Effector memory CD8-positive, alpha-beta T cell (primary cell): ENCODE measurements at regions not wholly inside any gene's neighbourhood (a gene's known extent, or its start where the extent isn't known, plus 50 kb on each side); places are given as distances from the start of the nearest gene placed in this dataset.

Experiments used
- ATAC-seq: fragments of 150-1000 bp; cut with Tn5 transposase; replicated peaks from 2 replicates; pipeline ENCODE4 v1.10.0; 2021; ENCODE audit warnings: mild to moderate bottlenecking, moderate library complexity
- DNase-seq, 3 experiments: peaks; one replicate each; pipeline ENCODE4 v3.0.0; 2021
- H3K27ac Mint-ChIP-seq, 2 donors: one replicate each; pipeline ENCODE4 v1.8.0; 2022; ENCODE audit warnings: mild to moderate bottlenecking in 2 of 2, mixed read lengths in 2 of 2, moderate library complexity in 2 of 2
- H3K27me3 Mint-ChIP-seq, 2 donors: one replicate each; pipeline ENCODE4 v1.8.0; 2022; ENCODE audit warnings: mixed read lengths in 2 of 2
- H3K36me3 Mint-ChIP-seq: one replicate; pipeline ENCODE4 v1.8.0; 2022; ENCODE audit warnings: mild to moderate bottlenecking, moderate library complexity, mixed read lengths; ENCODE audit not compliant: insufficient read depth
- H3K4me1 Mint-ChIP-seq, 2 donors: one replicate each; pipeline ENCODE4 v1.8.0; 2022; ENCODE audit warnings: low read depth in 2 of 2, mixed read lengths in 2 of 2
- H3K4me3 Mint-ChIP-seq, 2 donors: one replicate each; pipeline ENCODE4 v1.8.0; 2022; ENCODE audit warnings: mild to moderate bottlenecking in 2 of 2, mixed read lengths in 2 of 2, moderate library complexity in 2 of 2
- H3K9me3 Mint-ChIP-seq, 2 donors: one replicate each; pipeline ENCODE4 v1.8.0; 2022; ENCODE audit warnings: mixed read lengths in 2 of 2

DNA sequence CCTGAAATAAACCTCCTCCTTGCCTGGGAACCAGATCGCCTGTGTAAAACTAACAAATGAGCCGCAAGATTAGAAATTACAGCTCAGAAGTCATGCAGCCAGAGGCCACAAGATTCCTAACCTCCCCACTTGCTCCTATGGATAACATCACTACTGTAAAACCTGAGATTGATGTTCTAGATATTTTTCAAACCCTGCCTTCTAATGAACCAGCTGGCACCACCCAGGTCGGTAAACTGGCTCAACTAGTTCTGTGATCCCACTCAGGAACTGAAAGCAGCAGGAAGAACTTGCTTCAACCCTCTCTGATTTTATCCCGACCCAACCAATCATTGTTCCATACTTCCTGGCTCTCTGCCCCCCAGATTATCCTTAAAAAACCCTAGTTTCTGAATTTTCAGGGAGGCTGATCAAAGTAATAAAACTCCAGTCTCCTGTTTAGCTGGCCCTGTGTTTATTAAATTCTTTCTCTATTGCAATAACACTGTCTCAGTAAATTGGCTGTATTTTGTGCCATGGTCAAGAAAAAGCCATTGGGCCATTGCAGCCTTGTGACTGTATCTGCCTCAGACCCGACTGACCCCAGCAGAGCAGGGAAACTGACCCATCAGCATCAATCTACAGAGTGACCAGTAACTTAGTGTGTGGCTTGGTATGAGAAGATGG lies 98.9 kb downstream of the RPLP1 start:
- Mint-ChIP-seq H3K27me3 (peaks cover 24 to 30% of the 10 kb centered on the region in 2 donors), H3K4me1 (peaks cover 0 to 1% of the 10 kb centered on the region in 2 donors), H3K9me3 (peaks cover 12 to 16% of the 10 kb centered on the region in 2 donors), H3K4me3 (no peak overlapping the region), H3K36me3 (no peaks in the 10 kb centered on the region), H3K27ac (no peak overlapping the region)
- ATAC-seq (no peak), DNase-seq (no peak)

DNA sequence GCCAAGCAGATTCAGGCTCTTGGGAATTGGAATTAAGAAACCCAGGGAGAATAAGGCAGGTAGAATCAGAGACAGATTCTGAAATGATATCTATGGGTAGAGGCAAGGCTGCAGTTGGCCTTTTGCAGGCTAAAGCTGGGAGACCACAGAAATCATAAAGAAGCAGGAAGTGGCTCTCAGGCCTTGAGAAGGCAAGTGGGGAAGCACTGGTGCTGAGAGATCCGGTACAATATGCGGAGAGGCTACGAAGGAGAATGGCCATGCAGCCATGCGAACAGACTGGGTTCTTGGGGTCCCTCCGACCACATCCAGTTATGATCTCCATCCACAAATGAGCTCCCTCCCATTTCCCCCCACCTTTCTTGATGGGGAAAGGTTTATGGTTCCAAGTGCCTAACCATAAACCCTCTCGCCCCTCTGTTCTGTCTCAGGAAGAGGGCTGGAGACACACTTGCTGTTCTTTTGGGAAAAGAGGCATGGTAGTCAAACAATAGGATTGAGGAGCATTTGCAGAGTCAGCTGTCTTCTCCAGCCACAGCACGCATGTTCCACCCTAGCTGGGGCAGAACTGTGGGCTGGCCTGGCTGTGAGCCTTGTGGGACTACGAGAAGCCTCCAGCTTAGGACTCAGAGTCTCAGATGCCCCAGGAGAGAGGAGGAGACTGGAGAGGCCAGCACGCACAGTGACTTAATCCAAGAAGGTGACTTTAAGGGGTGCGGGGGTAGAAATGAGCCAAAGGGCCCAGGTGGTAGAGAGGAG lies 99.6 kb downstream of the RPLP1 start:
- no peak for ATAC-seq
- H3K4me1 Mint-ChIP-seq = peaks cover 0 to 1% of the 10 kb centered on the region in 2 donors
- peaks cover 24 to 30% of the 10 kb centered on the region in 2 donors for H3K27me3 Mint-ChIP-seq
- peaks cover 4% of the 10 kb centered on the region for H3K36me3 Mint-ChIP-seq
- H3K27ac Mint-ChIP-seq = no peak overlapping the region
- no peak overlapping the region for H3K4me3 Mint-ChIP-seq
- DNase-seq = no peak
- peaks cover 12 to 16% of the 10 kb centered on the region in 2 donors for H3K9me3 Mint-ChIP-seq

DNA sequence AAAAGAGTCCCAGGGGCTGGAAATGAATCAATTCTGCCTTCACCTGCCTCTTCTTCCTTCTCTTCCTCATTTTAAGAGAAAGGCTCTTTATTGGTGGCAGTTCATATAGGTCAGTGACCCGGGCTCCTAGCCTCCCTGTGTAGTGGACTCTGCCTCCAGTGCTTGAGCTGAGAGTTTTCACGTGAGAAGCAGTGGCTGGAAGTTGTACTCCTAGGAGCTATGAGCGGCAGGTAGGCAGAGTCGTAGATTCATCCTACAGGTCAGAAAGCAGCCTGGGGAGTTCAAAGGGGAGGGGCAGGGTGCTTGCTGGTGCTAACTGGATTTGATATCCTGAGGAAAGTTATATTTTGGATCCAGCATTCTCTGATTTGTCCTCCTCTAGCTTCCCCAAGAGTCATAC lies 101.1 kb downstream of the RPLP1 start:
- H3K9me3 Mint-ChIP-seq = peaks cover 12 to 16% of the 10 kb centered on the region in 2 donors
- ATAC-seq (no peak), DNase-seq (no peak)
- peaks cover 0 to 1% of the 10 kb centered on the region in 2 donors for H3K4me1 Mint-ChIP-seq
- H3K27ac Mint-ChIP-seq = no peak overlapping the region
- no peak overlapping the region for H3K4me3 Mint-ChIP-seq
- peaks cover 18% of the 10 kb centered on the region in 2 donors for H3K27me3 Mint-ChIP-seq
- H3K36me3 Mint-ChIP-seq = peaks cover 4% of the 10 kb centered on the region

DNA sequence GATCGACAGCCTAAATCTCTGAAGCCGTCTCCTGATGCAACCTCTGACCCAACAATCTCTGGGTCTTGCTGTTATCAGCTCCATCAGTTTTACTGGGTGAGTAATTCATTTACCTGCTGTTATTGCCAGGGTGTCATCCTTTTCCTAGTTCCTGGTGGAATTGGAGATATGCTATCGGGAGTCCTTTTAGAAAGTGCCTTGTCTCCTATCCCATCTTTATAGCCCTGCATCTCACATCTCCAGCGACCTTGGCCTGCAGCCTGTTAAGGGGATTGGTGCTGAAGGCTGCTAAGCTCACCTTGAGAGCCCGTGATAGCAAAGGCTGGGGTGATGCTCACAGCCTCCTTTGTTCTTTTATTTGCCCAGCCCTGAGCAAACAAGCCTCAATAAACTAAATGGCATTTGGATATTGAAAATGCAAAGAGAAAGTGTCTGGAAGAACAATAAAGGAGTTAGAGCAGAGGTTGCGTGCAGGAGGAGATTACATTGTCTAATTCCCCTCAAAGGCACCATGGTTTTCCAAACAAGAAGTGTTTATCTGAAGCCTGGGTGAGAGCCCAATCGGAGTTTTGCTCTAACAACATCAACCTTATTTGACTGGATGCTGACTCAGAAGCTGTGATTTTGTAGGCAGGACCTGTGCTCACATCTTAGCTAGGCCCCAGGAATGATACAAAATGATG lies 101.8 kb downstream of the RPLP1 start:
- peaks cover 4% of the 10 kb centered on the region for H3K36me3 Mint-ChIP-seq
- ATAC-seq (no peak), DNase-seq (no peak)
- H3K9me3 Mint-ChIP-seq = peaks cover 12 to 16% of the 10 kb centered on the region in 2 donors
- H3K4me3 Mint-ChIP-seq = no peak overlapping the region
- H3K27ac Mint-ChIP-seq = no peak overlapping the region
- H3K27me3 Mint-ChIP-seq = peaks cover 11 to 12% of the 10 kb centered on the region in 2 donors
- peaks cover 0 to 1% of the 10 kb centered on the region in 2 donors for H3K4me1 Mint-ChIP-seq

DNA sequence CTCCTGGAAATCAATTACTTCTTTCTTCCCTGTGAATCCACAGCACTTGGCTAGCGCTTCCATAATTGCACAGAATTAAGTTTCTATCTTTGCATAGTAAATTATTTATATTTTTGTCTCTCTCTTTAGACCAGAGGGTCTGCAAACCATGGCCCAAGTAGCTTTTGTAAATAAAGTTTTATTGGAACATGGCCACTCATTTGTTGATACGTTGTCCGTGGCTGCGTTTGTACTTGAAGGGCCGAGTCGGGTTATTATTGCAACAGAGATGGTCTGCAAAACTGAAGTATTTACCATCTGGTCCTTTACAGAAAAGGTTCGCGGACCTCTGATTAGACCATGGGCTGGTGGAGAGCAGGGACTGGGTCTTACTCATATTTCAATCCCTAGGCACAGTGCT lies 102.5 kb downstream of the RPLP1 start:
- no peak overlapping the region for H3K27ac Mint-ChIP-seq
- H3K27me3 Mint-ChIP-seq = peaks cover 5 to 7% of the 10 kb centered on the region in 2 donors
- H3K9me3 Mint-ChIP-seq = peaks cover 12 to 16% of the 10 kb centered on the region in 2 donors
- peaks cover 0 to 1% of the 10 kb centered on the region in 2 donors for H3K4me1 Mint-ChIP-seq
- H3K4me3 Mint-ChIP-seq = no peak overlapping the region
- H3K36me3 Mint-ChIP-seq = peaks cover 4% of the 10 kb centered on the region
- DNase-seq (no peak), ATAC-seq (no peak)

DNA sequence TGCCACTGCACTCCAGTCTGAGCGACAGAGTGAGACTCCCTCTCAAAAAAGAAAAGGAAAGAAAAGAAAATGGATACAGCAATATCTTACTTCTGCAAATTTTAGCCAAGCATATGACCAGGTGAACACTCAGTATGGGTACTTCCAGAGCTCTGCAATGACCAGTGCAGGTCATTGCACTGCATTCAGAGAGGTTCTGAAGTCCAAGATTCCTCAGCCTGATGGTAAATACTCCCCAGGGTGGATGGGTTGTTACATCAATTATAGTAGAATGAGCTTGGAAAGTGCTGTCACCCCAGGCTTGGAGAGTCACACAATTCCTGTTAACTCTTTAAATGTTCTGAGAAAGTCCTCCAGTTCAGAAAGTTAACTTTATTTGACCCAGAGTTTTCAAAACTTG lies 103.7 kb downstream of the RPLP1 start:
- Mint-ChIP-seq H3K4me3 (no peak overlapping the region), H3K9me3 (peaks cover 10 to 13% of the 10 kb centered on the region in 2 donors), H3K4me1 (no peaks in the 10 kb centered on the region), H3K27me3 (peaks cover 0 to 9% of the 10 kb centered on the region in 2 donors), H3K27ac (no peak overlapping the region), H3K36me3 (peaks cover 4% of the 10 kb centered on the region)
- no peak for ATAC-seq
- DNase-seq = no peak

DNA sequence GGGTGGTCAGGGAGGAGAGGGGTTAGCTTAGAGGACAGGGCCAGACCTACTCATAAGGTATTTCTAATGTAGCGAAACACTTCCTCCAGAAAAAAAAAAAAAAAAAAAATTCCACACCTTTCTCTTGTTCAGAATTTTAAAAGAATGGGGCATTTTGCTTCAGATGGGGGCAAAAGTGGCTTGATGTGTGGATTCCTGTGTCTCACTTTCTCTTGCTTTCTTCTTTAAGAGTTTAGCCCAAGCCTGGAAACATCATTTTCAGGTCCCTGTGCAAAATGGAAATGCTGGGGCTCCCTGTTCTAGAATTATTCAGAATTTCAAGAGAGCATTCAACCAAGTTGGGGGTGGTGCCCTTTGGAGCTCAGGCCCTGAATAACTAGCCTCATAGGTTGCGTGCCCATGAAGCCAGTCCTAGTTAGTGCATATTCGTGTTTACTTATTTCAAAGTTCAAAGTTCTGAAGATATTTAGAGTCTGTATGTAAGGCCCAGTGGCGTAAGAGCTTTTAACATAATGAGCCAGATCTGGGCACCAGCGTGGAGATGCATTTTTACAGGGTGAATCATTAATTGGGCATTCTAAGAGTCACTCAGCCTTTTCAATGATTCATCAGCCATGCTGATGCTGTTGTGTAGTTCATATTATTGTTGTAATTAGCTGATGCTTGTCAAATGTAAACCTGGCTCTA lies 104.5 kb downstream of the RPLP1 start:
- DNase-seq (no peak), ATAC-seq (no peak)
- Mint-ChIP-seq H3K36me3 (peaks cover 4% of the 10 kb centered on the region), H3K4me3 (no peak overlapping the region), H3K9me3 (peaks cover 4 to 5% of the 10 kb centered on the region in 2 donors), H3K4me1 (no peaks in the 10 kb centered on the region), H3K27me3 (peaks cover 7 to 14% of the 10 kb centered on the region in 2 donors), H3K27ac (no peak overlapping the region)

DNA sequence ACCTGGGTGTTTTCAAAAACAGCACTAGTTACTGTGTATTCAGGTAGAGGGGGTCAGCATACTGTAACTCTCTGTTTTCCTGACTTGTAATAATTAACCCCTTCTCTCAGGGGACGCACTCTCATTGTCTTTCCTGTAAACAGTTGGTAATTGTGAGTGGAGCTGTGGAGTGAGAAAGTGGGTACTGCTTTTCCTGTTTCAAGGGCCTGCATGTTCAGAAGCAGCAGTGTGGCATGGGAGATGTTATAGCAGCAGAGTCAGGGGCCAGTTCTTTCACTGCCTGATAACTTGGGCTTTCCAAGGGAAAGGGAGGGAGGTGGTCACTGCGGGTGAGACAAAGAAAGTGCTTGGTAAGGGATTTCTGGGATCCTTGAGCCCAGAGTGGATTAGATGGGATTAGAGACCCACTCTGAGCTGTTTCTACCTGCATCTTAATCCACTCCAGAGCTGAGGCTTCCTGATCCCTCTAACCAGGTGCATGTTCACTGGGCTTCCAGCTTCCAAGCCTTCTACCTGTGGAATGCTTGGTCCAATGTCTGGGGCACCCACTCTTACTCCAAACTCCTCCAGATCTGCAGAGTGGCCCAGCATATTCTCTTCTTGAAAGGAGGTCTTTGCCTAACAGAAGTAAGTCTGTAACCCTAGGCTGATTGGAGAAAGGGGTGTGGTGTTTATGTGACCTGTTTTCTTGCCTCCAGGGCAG lies 105.2 kb downstream of the RPLP1 start:
- Mint-ChIP-seq H3K4me1 (no peaks in the 10 kb centered on the region), H3K27ac (no peak overlapping the region), H3K27me3 (peaks cover 7 to 18% of the 10 kb centered on the region in 2 donors), H3K4me3 (no peak overlapping the region), H3K9me3 (no peaks in the 10 kb centered on the region), H3K36me3 (peaks cover 4% of the 10 kb centered on the region)
- DNase-seq (no peak), ATAC-seq (no peak)

DNA sequence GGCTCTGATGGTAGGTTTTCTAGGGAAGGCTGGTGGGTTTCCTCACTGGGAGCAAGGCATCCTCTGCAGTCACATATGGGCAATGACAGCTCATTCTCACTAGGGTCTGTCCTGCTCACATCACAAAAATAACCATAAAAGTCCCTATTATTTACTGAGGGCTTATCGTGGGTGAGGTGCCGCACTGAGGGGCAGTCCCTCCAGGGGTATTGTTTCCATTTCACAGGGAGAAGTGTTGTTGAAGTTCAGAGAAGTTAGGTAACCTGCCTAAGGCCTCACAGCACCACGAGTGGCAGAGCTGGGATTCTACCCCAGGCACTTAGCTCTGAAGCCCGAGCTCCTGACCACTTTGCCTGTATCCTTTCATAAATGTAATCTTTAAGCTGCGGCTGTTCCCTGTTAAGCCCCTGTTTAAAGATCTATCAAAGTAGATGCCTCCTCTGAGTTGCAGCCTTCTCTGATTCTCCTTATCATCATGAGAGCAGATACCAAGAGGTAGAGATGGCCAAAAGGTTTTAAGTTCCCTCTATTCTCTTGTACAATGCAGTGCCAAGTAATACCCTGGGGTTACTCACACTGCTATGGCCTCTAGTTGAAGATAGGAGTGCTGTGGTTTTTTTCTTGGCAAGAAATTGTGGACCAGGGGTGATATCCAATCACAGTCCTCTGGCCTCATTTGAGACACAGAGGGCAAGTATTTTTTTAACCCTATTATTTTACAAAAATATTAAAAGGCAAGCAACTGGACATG lies 107.0 kb downstream of the RPLP1 start:
- ATAC-seq (no peak), DNase-seq (no peak)
- Mint-ChIP-seq H3K4me1 (no peaks in the 10 kb centered on the region), H3K9me3 (no peaks in the 10 kb centered on the region), H3K36me3 (peaks cover 4% of the 10 kb centered on the region), H3K27me3 (peaks cover 12 to 27% of the 10 kb centered on the region in 2 donors), H3K27ac (no peak overlapping the region), H3K4me3 (no peak overlapping the region)

DNA sequence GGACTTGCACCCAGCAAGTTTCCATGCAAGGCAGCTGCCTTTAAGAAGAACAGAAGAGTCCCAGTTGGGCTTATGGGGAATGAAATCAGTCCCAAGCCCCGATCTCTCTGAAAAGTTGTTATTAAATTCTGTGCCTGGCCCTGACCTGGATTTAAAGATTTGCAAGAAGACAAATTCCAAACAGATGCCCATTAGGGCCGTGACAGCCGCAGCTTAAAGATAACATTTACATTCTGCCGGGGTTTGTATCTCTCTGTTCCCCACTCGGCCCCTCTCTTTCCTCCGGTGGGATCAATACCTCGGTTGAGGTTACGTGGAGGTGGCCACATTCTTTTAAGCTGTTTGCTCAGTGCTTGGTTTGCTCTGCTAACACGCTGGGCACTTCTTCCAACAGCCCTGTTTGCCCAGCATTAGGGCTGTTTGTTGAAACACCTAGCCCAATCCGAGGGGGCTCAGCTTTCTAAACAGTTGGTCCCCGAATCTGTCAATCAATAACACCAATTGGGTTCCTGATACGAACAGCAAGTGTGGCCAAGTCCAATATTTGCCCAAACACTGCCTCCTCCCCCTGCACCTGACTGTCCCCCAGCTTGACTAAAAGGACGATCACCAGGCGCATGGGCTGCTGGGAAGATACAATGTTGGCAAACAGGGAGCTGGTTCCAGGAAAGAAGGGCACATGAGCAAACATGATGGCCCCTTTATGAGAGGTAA lies 108.6 kb downstream of the RPLP1 start:
- no peaks in the 10 kb centered on the region for H3K4me1 Mint-ChIP-seq
- H3K27me3 Mint-ChIP-seq = peaks cover 12 to 32% of the 10 kb centered on the region in 2 donors
- H3K27ac Mint-ChIP-seq = no peak overlapping the region

DNA sequence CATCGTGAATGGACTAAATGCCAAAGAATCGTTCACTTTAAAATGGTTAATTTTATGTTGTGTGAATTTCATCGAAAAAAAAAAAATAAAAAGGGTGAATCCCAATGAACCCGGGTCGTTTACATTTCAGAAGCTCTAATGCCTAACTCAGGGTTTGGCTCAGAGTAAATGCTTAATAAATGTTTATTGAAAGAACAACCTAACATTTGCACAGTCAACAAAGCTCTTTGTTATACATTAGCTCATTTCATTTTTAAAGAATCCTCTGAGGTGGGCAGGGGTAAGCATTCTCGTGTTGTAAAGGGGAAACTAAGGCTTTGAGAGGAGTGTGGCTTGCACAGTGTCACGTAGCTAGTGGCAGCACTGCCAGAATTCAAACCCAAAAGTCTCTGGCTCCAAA lies 109.5 kb downstream of the RPLP1 start:
- ATAC-seq = no peak
- Mint-ChIP-seq H3K4me1 (no peaks in the 10 kb centered on the region), H3K36me3 (no peaks in the 10 kb centered on the region), H3K4me3 (no peak overlapping the region), H3K27ac (no peak overlapping the region), H3K27me3 (peaks cover 12 to 36% of the 10 kb centered on the region in 2 donors), H3K9me3 (no peaks in the 10 kb centered on the region)
- no peak for DNase-seq

More for the DNA sequence above, 108.6 kb downstream of the RPLP1 start:
- peaks cover 4% of the 10 kb centered on the region for H3K36me3 Mint-ChIP-seq
- no peak for DNase-seq
- H3K9me3 Mint-ChIP-seq = no peaks in the 10 kb centered on the region
- ATAC-seq = no peak
- H3K4me3 Mint-ChIP-seq = no peak overlapping the region

DNA sequence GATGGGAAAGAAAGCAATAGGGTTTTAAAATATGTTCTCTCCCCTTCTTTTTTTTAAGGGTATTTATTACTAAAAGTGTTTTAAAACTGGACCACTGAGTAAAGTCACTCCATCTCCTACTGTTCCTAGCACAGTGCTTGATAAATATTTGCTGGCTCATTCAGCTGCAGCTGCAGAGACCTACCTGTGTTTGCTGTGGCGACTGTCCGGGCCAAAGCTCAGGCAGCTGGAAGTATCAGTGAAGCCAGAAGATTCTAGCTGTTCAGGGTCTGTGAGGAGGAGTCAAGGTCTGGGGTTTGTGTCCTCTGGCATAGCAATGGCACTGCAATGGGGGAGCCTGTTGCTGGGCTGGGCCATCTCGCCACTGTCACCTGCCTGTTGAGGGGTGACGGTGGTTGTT lies 109.9 kb downstream of the RPLP1 start:
- Mint-ChIP-seq H3K9me3 (no peaks in the 10 kb centered on the region), H3K27ac (no peak overlapping the region), H3K36me3 (no peaks in the 10 kb centered on the region), H3K4me3 (no peak overlapping the region), H3K27me3 (peaks cover 12 to 36% of the 10 kb centered on the region in 2 donors), H3K4me1 (no peaks in the 10 kb centered on the region)
- DNase-seq (no peak), ATAC-seq (no peak)
